ENCODE measurements at regions not wholly inside any gene's neighbourhood (a gene's known extent, or its start where the extent isn't known, plus 50 kb on each side); places are given as distances from the start of the nearest gene placed in this dataset.
"Not testable (repeated sequence)": the region's sequence is repeated elsewhere in the genome, so short reads cannot be mapped to it uniquely, and the experiment has no call there.

DNA sequence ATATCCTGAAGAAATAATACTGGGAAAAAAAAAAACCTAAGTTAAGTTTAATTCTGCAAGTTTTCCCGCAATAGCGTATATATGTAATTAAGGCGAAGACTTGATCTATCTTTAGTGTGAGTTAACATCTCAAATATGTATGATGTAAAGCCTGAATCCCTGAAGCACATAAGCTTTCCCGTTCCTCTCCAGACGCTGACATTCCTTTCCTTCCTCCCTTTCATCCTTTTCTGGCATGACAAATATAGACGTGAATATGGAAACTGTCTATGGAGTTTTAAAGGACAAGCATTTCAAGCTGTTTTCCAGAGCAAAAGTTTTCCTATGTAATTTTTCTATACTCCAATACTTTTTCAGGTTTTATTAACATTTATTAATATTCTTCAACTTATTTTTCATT, 637.0 kb downstream of the COL12A1 start:
- no peak for DNase-seq

DNA sequence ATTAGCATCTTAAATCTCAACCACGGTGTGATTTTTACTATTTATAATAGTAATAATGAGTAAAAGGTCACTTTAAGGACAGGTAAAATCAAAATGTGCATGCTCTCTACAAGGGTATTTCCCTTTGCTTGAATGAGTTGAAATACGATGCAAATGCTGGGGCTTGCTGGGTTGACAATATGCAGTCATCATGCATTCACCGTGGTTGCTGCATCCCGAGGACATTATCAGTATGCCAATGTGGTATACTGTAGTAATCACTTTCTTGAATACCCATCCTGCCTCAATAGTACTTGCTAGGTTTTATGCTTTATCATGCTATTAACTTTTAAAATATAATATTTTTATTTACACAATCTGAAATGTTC, 637.9 kb downstream of the COL12A1 start:
- not testable (repeated sequence) for DNase-seq

DNA sequence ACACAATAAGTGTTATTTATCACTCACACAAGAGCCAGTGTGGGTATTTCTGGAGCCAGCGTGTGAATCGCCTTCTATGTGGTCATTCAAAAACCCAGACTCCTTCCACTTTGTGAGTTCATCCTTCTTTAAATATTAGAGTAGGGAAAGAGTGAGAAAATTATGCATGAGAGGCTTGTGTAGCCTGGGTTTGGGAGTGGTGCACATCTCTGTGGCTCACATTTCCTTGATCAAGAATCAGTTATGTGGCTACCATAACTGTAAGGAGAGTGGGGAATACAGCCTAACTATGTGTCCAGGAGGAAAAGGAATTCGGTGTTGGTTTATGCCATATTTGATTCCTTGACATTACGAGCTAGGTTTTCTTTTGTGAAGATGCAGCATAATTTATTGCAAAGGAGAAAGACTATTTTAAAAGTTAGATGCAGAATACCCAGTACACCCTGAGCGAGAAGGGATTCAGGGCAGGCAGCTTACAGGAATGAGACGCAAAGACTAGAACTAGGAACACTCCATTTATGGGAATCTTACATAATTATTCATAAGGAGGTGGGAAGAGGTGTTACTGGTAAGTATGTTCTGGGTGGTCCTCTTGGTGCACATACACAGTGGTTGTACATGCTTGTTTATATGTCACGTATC, 638.5 kb downstream of the COL12A1 start:
- DNase-seq = no peak

DNA sequence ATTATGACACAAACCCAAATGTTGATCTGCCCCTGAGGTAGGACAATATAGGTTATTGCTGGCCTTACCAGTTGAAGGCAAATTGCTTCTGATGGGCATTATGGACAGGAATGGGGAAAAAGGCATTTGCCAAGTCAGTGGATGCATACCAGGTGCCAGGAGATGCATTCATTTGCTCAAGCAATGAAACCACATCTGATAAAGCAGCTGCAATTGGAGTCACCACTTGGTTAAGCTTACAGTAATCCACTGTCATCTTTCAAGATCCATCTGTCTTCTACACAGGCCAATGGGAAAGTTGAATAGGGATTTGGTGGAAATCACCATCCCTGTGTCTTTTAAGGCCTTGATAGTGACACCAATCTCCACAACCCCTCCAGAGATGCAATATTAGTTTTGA, 648.6 kb downstream of the COL12A1 start:
- DNase-seq = no peak

GRCh38 chr6:74554041-74554440, 651.8 kb downstream of the COL12A1 start:
- DNase-seq = no peak

DNA sequence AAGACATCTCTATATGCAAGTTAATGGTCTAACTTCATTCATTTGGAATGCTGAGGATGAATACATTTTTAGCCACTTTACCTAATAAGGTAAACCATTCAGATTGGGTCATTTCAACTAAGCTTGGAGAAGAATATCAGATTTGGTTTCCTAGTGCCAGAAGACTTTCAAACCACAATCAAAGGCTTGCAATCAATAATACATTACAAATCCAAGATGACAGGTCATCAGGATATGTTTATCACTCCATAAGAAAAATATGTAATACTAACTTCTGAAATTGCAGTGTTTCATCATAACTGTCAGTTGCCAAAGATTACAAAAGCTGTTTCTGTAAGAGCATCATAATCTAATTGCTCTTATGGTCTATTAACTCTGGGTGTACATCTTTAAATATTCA, 654.0 kb downstream of the COL12A1 start:
- no peak for DNase-seq

DNA sequence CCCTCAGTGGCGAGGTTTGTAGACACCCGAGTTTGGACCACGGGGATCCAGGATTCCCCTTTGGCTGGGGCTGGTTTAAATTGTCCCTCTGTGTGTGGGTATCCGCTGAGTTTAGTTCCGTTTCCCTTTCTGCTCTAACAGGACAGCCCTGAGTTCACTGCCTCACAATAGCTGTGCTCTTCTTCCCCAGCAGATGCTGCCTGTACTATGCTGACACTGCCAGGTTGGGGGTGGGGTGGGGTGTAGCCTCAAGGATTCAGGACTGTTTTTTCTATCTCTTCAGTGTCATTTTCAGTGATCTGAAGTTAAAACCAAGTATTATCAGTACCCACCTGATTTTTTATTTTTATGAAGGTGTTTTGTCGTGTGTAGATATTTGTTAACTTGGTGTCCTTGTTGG, 655.0 kb downstream of the COL12A1 start:
- no peak for DNase-seq

GRCh38 chr6:74549746-74550145, 656.1 kb downstream of the COL12A1 start:
- no peak for DNase-seq

GRCh38 chr6:74534465-74535211, 671.2 kb downstream of the COL12A1 start:
- no peak for DNase-seq

- no peak for DNase-seq
These were observed 686.7 kb downstream of the COL12A1 start for GRCh38 chr6:74519163-74519562.

DNA sequence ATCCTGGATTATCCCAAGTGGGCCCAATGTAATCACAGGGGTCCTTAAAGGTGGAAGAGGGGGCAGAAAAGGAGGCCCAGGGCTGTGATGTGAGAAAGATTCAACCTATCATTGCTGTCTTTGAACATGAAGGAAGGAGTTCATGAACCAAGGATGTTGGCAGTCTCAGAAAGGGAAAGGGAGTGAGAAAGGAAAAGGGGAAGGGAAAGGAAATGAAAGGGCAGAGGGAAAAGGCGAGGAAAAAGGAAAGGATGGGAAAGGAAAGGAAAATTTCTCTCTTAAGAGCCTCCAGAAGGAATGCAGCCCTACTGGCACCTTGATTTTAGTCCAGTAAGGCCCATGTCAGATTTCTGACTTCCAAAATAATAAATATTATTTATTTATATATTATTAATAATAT, 687.8 kb downstream of the COL12A1 start:
- no peak for DNase-seq

GRCh38 chr6:74510878-74511277, 695.0 kb downstream of the COL12A1 start:
- DNase-seq = no peak

DNA sequence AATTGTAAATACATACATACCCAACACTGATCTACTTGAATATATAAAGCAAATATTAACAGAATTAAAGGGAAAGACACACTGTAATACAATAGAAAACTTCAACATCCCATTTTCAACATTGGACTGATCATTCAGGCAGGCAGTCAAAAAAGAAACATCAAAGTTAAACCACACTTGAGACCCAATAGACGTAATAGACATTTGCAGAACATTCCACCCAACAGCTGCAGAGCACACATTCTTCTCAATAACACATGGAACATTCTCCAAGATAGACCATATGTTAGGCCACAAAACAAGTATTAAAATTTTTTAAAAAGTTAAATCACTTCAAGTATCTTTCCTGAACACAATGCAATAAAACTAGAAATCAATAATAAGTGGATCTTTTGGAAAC, 698.2 kb downstream of the COL12A1 start:
- DNase-seq = no peak

DNA sequence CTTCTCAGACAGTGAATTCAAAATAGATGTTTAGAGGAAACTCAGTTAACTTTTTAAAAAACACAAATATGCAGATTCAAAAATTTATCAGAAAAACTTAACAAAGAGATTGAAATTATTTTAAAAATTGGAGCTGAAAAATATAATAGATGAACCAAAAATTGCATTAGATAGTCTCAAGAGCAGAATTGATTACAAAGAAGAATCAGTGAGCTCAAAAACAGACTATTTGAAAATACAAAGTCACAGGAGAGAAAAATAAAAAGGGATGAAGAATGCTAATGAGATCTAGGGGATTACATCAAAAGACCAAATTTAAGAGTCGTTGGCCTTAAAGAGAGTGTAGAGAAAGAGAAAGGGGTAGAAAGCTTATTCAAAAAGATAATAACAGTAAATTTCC, 700.5 kb downstream of the COL12A1 start:
- DNase-seq = no peak

DNA sequence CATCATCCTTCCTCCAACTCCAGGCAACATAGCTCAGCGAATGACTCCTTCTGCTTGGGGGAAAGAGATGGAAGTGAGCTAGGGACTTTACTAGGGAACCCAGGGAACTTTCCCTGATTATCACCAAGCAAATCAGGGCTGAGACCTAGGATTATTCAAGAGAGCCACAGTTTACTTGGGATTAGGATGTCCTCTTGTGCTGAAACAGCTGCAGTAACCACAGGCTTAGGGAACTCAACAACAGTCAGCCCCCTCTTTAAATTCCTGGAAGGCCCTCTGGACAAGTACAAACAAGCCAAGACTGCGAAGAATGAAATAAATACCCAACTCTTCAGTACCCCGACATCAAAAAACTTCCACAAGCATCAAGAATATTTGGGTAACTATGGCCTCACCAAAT, 700.9 kb downstream of the COL12A1 start:
- DNase-seq = no peak

DNA sequence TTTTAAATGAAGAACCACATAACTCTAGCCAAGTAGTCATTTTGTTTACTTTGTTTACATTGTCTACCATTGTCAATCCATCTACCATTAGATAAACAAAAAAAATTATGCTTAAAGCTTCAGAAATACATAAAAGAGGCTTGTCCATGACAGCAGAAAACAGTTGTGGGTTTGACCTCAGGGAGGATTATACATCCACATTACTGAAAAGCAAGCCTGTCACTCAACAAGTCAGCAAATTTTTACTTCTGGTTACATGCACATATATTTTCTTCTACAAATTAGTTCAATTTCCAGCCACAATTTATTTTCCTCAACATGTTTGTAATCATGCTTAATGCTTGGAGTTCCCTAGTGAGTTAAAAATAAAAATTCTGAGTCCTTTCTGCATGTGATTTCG, 713.3 kb downstream of the COL12A1 start:
- no peak for DNase-seq

- no peak for DNase-seq
These were observed 713.9 kb downstream of the COL12A1 start for GRCh38 chr6:74491844-74492374.

- not testable (repeated sequence) for DNase-seq
These were observed 717.1 kb downstream of the COL12A1 start for GRCh38 chr6:74488726-74489125.

DNA sequence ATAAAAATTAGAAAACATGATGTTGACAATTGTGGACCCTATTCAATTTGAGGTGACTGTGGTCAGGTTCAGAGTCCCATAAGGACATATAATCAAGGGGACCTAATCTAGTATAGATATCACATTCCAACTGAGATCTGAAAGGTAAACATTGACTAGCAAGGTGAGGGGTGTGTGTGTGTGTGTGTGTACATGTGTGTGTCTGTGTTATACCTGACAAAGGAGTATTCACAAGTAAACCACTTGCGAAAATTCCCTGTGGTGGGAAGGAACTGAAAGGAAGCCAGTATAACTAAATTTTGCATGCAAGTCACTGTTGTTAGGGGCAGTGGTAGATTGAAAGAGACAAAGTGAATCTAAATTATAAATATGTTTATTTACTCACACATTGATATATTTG, 723.7 kb downstream of the COL12A1 start:
- no peak for DNase-seq

GRCh38 chr6:74480561-74480960, 725.3 kb downstream of the COL12A1 start:
- no peak for DNase-seq

- no peak for DNase-seq
These were observed 725.9 kb downstream of the COL12A1 start for GRCh38 chr6:74479960-74480359.

DNA sequence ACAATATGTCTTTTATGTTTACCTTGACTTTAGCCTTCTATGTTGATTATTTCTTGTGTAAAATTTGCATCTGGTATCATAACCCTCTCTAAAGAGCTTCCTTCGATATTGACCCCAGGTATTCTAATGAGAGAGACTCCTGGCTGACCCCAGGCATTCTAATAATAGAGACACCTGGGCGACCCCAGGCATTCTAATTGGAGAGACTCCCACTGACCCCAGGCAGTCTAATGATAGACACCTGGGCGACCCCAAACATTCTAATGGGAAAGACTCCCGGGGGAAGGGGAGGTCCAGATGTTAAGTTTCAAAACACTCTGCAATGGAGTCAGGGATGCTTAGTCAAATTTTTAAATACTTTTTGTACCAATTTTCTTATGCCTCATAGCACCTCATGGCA, 726.4 kb downstream of the COL12A1 start:
- DNase-seq = no peak

GRCh38 chr6:74474046-74474445, 731.8 kb downstream of the COL12A1 start:
- not testable (repeated sequence) for DNase-seq

DNA sequence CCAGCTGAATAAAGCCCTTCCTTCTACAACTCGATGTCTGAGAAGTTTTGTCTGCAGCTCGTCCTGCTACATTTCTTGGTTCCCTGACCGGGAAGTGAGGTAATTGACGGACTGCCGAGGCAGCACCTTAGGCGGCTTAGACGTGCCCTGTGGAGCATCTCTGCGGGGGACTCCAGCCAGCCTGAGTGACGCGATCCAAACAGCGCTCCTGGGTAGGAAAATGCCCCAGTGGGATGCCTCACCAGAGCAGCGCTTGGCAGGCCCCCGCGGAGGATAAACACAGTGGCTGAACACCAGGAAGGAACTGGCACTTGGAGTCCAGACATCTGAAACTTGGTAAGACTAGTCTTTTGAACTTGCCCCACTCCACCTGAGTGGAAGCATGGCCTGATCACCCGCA, 737.3 kb downstream of the COL12A1 start:
- not testable (repeated sequence) for DNase-seq
